B cell (primary cell): ENCODE measurements at regions not wholly inside any gene's neighbourhood (a gene's known extent, or its start where the extent isn't known, plus 50 kb on each side); places are given as distances from the start of the nearest gene placed in this dataset.
"Not testable (repeated sequence)": the region's sequence is repeated elsewhere in the genome, so short reads cannot be mapped to it uniquely, and the experiment has no call there.

ENCODE experiments used
- ATAC-seq: fragments of 200-7000 bp; cut with Tn5 transposase; one replicate; pipeline ENCODE4 v1.10.0; 2021; ENCODE audit warnings: low read depth, mild to moderate bottlenecking, moderate number of reproducible peaks, moderate library complexity
- CTCF ChIA-PET: fragments of 350-600 bp; sonication (Branson Sonifier 250); formaldehyde crosslinking; loops from one replicate; lab custom pipeline; 2021; ENCODE audit warnings: antibody characterized with exemption, inconsistent platforms; lab: Charles Lee
- POLR2A ChIA-PET: fragments of 350-600 bp; sonication (Branson Sonifier 250); formaldehyde crosslinking; loops from one replicate; lab custom pipeline; 2021; ENCODE audit warnings: antibody characterized with exemption; lab: Charles Lee
- DNase-seq: peaks from one replicate; pipeline ENCODE4 v3.0.0; 2013
- H2AFZ ChIP-seq: 2 replicates; pipeline ENCODE4 v1.6.1; 2012; ENCODE audit warnings: mild to moderate bottlenecking, low read depth, low read length; ENCODE audit not compliant: insufficient read depth, poor library complexity, severe bottlenecking
- H3K27ac ChIP-seq, 2 donors: 1 replicate in 1 of 2; 2 replicates in 1 of 2; pipeline ENCODE4 v1.5.1; 2012 to 2013; ENCODE audit warnings: low read length in 2 of 2, mild to moderate bottlenecking in 2 of 2, moderate library complexity in 1 of 2
- H3K27me3 ChIP-seq, 4 experiments: fragments of 200-600 bp in 1 of 4; sonication (generic) in 1 of 4; replicated peaks in 1 of 4; 1 replicate in 2 of 4; 2 replicates in 2 of 4; pipeline versions ENCODE4 v1.6.1 to v1.7.0; 2013 to 2016; ENCODE audit warnings: low read length in 3 of 4, mild to moderate bottlenecking in 2 of 4, mixed read lengths in 1 of 4, moderate library complexity in 1 of 4; ENCODE audit not compliant: insufficient read depth in 4 of 4, control insufficient read depth in 3 of 4; ENCODE audit errors: control extremely low read depth in 1 of 4
- H3K36me3 ChIP-seq, 2 experiments: replicated peaks in 1 of 2; 1 replicate in 1 of 2; 2 replicates in 1 of 2; pipeline versions ENCODE4 v1.6.1 to v1.7.1; 2013; ENCODE audit warnings: low read length in 1 of 2; ENCODE audit not compliant: insufficient read depth in 2 of 2, control insufficient read depth in 1 of 2; ENCODE audit errors: control extremely low read depth in 1 of 2, extremely low read depth in 1 of 2
- H3K4me1 ChIP-seq, 2 donors: fragments of 200-600 bp in 1 of 2; sonication (generic) in 1 of 2; 1 replicate in 1 of 2; 2 replicates in 1 of 2; pipeline versions ENCODE4 v1.5.1 to v1.6.1; 2013 to 2017; ENCODE audit warnings: low read length in 2 of 2; ENCODE audit not compliant: control insufficient read depth in 2 of 2, insufficient read depth in 2 of 2
- H3K4me2 ChIP-seq: replicated peaks from 2 replicates; pipeline ENCODE3; 2012; ENCODE audit warnings: mild to moderate bottlenecking, low read depth, low read length; ENCODE audit not compliant: poor library complexity, severe bottlenecking
- H3K4me3 ChIP-seq, 5 experiments: fragments of 200-600 bp in 1 of 5; sonication (generic) in 1 of 5; 1 replicate in 3 of 5; 2 replicates in 2 of 5; pipeline versions ENCODE4 v1.5.1 to v1.7.0; 2011 to 2016; ENCODE audit warnings: low read length in 4 of 5, mild to moderate bottlenecking in 4 of 5, low read depth in 2 of 5, control low read depth in 1 of 5, moderate library complexity in 1 of 5; ENCODE audit not compliant: insufficient read depth in 1 of 5; ENCODE audit errors: control extremely low read depth in 1 of 5, extremely low read depth in 1 of 5
- H3K79me2 ChIP-seq: fragments of 200-600 bp; sonication (generic); one replicate; pipeline ENCODE4 v1.6.0; 2016; ENCODE audit warnings: low read length; ENCODE audit not compliant: control insufficient read depth, insufficient read depth
- H3K9ac ChIP-seq: fragments of 200-600 bp; sonication (generic); 2 replicates; pipeline ENCODE4 v1.6.1; 2017; ENCODE audit warnings: mild to moderate bottlenecking, low read length, moderate library complexity
- H3K9me3 ChIP-seq, 3 donors: one replicate each; pipeline versions ENCODE4 v1.6.1 to v1.7.1; 2013; ENCODE audit warnings: low read length in 2 of 3; ENCODE audit not compliant: control insufficient read depth in 2 of 3, insufficient read depth in 1 of 3; ENCODE audit errors: control extremely low read depth in 1 of 3
- H4K20me1 ChIP-seq: 2 replicates; pipeline ENCODE4 v1.6.0; 2012; ENCODE audit warnings: mild to moderate bottlenecking, low read length; ENCODE audit not compliant: insufficient read depth, control insufficient read depth, poor library complexity, severe bottlenecking
- H3K27ac Mint-ChIP-seq: one replicate; pipeline ENCODE4 v1.8.0; 2021; ENCODE audit warnings: mixed read lengths
- H3K27me3 Mint-ChIP-seq: one replicate; pipeline ENCODE4 v1.8.0; 2021; ENCODE audit warnings: mixed read lengths
- H3K4me1 Mint-ChIP-seq: one replicate; pipeline ENCODE4 v1.8.0; 2021; ENCODE audit warnings: mixed read lengths
- H3K4me3 Mint-ChIP-seq: one replicate; pipeline ENCODE4 v1.8.0; 2021; ENCODE audit warnings: mixed read lengths
- H3K9me3 Mint-ChIP-seq: one replicate; pipeline ENCODE4 v1.8.0; 2022; ENCODE audit warnings: mixed read lengths; ENCODE audit not compliant: insufficient read depth
- EZH2 ChIP-seq: IDR thresholded peaks from 2 replicates; pipeline ENCODE4 v1.6.1; 2012; ENCODE audit warnings: borderline replicate concordance, low read depth, mild to moderate bottlenecking, moderate library complexity, low read length; ENCODE audit not compliant: insufficient read depth, poor library complexity, severe bottlenecking
- WGBS: methylation state at CpG from one replicate; pipeline ENCODE4 v1.1.5; 2013; ENCODE audit warnings: missing lambda C conversion rate; ENCODE audit not compliant: insufficient coverage; 5-methylcytosine and 5-hydroxymethylcytosine counted together
- intact Hi-C: fragments of 100-400 bp; cut with micrococcal nuclease; formaldehyde crosslinking; loops from one replicate; pipeline ENCODE4 v1.10.0; 2022
- TF ChIP-seq, protein P1 (sequence below): fragments of 200-600 bp; IDR thresholded peaks from one replicate; pipeline ENCODE4 v1.8.0; 2022; ENCODE audit warnings: antibody characterized with exemption, mild to moderate bottlenecking

DNA sequence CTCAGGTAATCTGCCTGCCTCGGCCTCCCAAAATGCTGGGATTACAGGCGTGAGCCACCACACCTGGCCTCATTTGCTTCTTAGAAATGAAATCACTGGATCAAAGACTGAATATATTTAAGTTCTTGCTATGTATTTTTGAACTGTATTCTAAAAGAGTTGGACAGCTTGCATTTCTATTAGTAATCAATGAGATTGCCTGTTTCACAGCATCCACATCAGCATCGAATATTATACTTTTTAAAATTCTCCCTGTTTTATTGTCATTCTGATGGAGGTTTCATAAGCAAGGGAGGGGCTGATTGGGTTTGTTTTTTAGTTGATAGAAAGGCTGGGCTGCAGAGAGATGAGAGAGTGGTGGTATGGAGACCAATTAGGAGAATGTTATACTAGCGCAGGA lies 68.7 kb upstream of the CREB3L1 start:
- Histone ChIP-seq H3K4me2 (no peak overlapping the region), H2AFZ (no peak overlapping the region), H4K20me1 (no peaks in the 10 kb centered on the region), H3K27me3 (peaks cover 0 to 4% (median 0%) of the 10 kb centered on the region in 4 experiments), H3K36me3 (no peaks in the 10 kb centered on the region), H3K9ac (no peak overlapping the region), H3K79me2 (no peaks in the 10 kb centered on the region), H3K9me3 (no peaks in the 10 kb centered on the region), H3K4me1 (no peaks in the 10 kb centered on the region), H3K27ac (no peak overlapping the region), H3K4me3 (no peak overlapping the region)
- 100% methylated on average over 1 of the region's 4 CpGs for WGBS
- CTCF ChIA-PET: no interaction called here
- DNase-seq (no peak), ATAC-seq (no peak)
- POLR2A ChIA-PET: no interaction called here
- Mint-ChIP-seq H3K4me1 (no peaks in the 10 kb centered on the region), H3K27ac (no peak overlapping the region), H3K4me3 (no peak overlapping the region), H3K27me3 (peaks cover 41% of the 10 kb centered on the region), H3K9me3 (no peaks in the 10 kb centered on the region)
- TF ChIP-seq EZH2: no peak
- TF ChIP-seq, protein P1, sequence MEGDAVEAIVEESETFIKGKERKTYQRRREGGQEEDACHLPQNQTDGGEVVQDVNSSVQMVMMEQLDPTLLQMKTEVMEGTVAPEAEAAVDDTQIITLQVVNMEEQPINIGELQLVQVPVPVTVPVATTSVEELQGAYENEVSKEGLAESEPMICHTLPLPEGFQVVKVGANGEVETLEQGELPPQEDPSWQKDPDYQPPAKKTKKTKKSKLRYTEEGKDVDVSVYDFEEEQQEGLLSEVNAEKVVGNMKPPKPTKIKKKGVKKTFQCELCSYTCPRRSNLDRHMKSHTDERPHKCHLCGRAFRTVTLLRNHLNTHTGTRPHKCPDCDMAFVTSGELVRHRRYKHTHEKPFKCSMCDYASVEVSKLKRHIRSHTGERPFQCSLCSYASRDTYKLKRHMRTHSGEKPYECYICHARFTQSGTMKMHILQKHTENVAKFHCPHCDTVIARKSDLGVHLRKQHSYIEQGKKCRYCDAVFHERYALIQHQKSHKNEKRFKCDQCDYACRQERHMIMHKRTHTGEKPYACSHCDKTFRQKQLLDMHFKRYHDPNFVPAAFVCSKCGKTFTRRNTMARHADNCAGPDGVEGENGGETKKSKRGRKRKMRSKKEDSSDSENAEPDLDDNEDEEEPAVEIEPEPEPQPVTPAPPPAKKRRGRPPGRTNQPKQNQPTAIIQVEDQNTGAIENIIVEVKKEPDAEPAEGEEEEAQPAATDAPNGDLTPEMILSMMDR: no peak
- intact Hi-C loops: no loop called here

DNA sequence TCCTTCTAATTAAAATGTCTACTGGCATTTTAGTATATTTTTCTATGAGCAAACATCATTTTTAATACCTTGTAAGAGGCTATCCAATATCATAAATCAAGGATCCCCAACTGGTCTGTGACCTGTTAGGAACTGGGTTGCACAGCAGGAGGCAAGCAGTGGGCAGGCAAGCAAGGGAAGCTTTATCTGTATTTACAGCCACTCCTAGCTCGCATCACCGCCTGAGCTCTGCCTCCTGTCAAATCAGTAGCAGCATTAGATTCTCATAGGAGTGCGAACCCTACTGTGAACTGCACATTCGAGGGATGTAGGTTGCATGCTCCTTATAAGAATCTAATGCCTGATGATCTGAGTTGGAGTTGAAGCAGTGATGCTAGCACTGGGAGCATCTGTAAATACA lies 70.2 kb upstream of the CREB3L1 start:
- no peaks in the 10 kb centered on the region for H3K4me1 Mint-ChIP-seq
- DNase-seq (no peak), ATAC-seq (no peak)
- H3K27me3 Mint-ChIP-seq: peaks cover 53% of the 10 kb centered on the region
- Histone ChIP-seq H3K9me3 (no peaks in the 10 kb centered on the region), H3K4me2 (no peak overlapping the region), H2AFZ (no peak overlapping the region), H3K4me1 (no peaks in the 10 kb centered on the region), H3K27ac (no peak overlapping the region), H4K20me1 (no peaks in the 10 kb centered on the region), H3K9ac (no peak overlapping the region), H3K4me3 (no peak overlapping the region), H3K27me3 (peaks cover 0 to 4% (median 0%) of the 10 kb centered on the region in 4 experiments), H3K79me2 (no peaks in the 10 kb centered on the region), H3K36me3 (no peaks in the 10 kb centered on the region)
- intact Hi-C loops: no loop called here
- CTCF ChIA-PET: interaction anchor here (0.7 kb wide), 1 partner anchor 67 kb away, joined by 3 read pairs; no protein-coding TSS in a partner anchor
- no peaks in the 10 kb centered on the region for H3K9me3 Mint-ChIP-seq
- H3K4me3 Mint-ChIP-seq: no peak overlapping the region
- no peak overlapping the region for H3K27ac Mint-ChIP-seq
- WGBS: 76% methylated on average over 4 of the region's 4 CpGs
- no peak for TF ChIP-seq EZH2
- TF ChIP-seq, protein P1: no peak
- POLR2A ChIA-PET: no interaction called here

DNA sequence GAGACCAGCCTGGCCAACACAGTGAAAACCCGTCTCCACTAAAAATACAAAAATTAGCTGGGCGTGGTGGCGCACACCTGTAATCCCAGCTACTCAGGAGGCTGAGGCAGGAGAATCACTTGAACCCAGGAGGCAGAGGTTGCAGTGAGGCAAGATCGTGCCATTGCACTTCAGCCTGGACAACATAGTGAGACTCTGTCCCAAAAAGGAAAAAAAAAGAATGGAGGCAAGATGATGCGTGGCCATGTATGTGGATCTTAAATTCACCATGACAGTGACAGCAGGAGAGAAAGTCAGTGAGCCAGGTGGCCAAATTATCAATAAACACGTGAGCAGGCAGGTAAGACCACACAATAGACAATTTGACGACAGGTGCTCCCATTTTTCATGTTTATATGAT lies 73.0 kb upstream of the CREB3L1 start:
- H3K27ac Mint-ChIP-seq, H3K79me2 ChIP-seq, H3K4me2 ChIP-seq, H3K27me3 ChIP-seq, ATAC-seq, POLR2A ChIA-PET, H3K9ac ChIP-seq, H3K9me3 ChIP-seq, H3K9me3 Mint-ChIP-seq, DNase-seq, H3K4me1 Mint-ChIP-seq, H3K36me3 ChIP-seq, H3K4me3 Mint-ChIP-seq, H3K27ac ChIP-seq, H3K4me3 ChIP-seq, intact Hi-C loops, H2AFZ ChIP-seq, H3K4me1 ChIP-seq, H4K20me1 ChIP-seq, CTCF ChIA-PET: not testable (repeated sequence)
- H3K27me3 Mint-ChIP-seq: peaks cover 55% of the 10 kb centered on the region
- 100% methylated on average over 2 of the region's 7 CpGs for WGBS
